Endothelial cell of umbilical vein (primary cell): ENCODE measurements at regions not wholly inside any gene's neighbourhood (a gene's known extent, or its start where the extent isn't known, plus 50 kb on each side); places are given as distances from the start of the nearest gene placed in this dataset.

Experiments used
- EZH2 ChIP-seq: IDR thresholded peaks from 2 replicates; pipeline ENCODE4 v1.6.1; 2012; ENCODE audit warnings: borderline replicate concordance, low read depth, mild to moderate bottlenecking, moderate library complexity, low read length, inconsistent platforms; ENCODE audit not compliant: severe bottlenecking
- FOS ChIP-seq: IDR thresholded peaks from 2 replicates; pipeline ENCODE4 v1.6.1; 2011; ENCODE audit warnings: mild to moderate bottlenecking, low read length, moderate library complexity, borderline replicate concordance; ENCODE audit not compliant: insufficient read depth
- GATA2 ChIP-seq: IDR thresholded peaks from 2 replicates; pipeline ENCODE4 v1.7.0; 2011; ENCODE audit warnings: low read depth, mild to moderate bottlenecking, moderate library complexity, mixed read lengths, low read length; ENCODE audit not compliant: insufficient read length, insufficient read depth
- JUN ChIP-seq: IDR thresholded peaks from 2 replicates; pipeline ENCODE4 v1.6.1; 2011; ENCODE audit warnings: borderline replicate concordance, low read depth; ENCODE audit not compliant: insufficient read length, insufficient read depth
- MYC ChIP-seq: IDR thresholded peaks from one replicate; pipeline ENCODE4 v1.6.1; 2011; ENCODE audit warnings: mild to moderate bottlenecking, low read depth, low read length
- POLR2A ChIP-seq: IDR thresholded peaks from 2 replicates; pipeline ENCODE4 v1.6.1; 2012; ENCODE audit warnings: low read depth, mild to moderate bottlenecking, control low read depth, low read length
- POLR2AphosphoS5 ChIP-seq: IDR thresholded peaks from 2 replicates; pipeline ENCODE4 v1.6.1; 2012; ENCODE audit warnings: low read depth, mild to moderate bottlenecking, control low read depth, low read length, moderate library complexity; ENCODE audit not compliant: insufficient read depth
- TF ChIP-seq, protein P1 (sequence below): IDR thresholded peaks from 2 replicates; pipeline ENCODE4 v1.6.1; 2011; ENCODE audit not compliant: insufficient read depth, insufficient read length
- TF ChIP-seq, protein P2 (sequence below), 2 donors: IDR thresholded peaks; 1 replicate in 1 of 2; 2 replicates in 1 of 2; pipeline ENCODE4 v1.5.1; 2011; ENCODE audit warnings: low read length in 2 of 2, mild to moderate bottlenecking in 2 of 2, moderate library complexity in 2 of 2, control low read depth in 1 of 2, inconsistent platforms in 1 of 2, low read depth in 1 of 2; ENCODE audit not compliant: insufficient read depth in 1 of 2; ENCODE audit errors: extremely low read depth in 1 of 2

DNA sequence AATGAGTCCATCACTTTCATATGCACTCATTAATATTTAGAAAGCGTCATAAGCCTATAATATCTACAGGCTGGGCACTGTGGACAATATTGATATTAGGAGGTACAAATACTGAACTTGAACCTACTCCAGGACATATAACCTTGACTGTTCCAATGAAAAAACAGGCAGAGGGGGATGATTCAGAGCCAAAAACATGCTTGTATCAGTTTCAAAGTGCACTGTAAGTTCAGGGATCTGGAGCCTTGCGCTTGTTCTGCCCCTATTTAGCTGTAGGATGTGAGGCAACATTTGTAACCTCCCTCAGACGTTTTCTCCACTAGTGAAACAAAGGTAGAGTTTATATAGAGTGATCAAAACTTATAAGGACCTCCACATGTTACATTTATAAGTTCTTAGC is 246.1 kb upstream of the GYPC start:
- no peak for TF ChIP-seq JUN
- TF ChIP-seq, protein P1, sequence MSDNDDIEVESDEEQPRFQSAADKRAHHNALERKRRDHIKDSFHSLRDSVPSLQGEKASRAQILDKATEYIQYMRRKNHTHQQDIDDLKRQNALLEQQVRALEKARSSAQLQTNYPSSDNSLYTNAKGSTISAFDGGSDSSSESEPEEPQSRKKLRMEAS: no peak
- TF ChIP-seq, protein P2, sequence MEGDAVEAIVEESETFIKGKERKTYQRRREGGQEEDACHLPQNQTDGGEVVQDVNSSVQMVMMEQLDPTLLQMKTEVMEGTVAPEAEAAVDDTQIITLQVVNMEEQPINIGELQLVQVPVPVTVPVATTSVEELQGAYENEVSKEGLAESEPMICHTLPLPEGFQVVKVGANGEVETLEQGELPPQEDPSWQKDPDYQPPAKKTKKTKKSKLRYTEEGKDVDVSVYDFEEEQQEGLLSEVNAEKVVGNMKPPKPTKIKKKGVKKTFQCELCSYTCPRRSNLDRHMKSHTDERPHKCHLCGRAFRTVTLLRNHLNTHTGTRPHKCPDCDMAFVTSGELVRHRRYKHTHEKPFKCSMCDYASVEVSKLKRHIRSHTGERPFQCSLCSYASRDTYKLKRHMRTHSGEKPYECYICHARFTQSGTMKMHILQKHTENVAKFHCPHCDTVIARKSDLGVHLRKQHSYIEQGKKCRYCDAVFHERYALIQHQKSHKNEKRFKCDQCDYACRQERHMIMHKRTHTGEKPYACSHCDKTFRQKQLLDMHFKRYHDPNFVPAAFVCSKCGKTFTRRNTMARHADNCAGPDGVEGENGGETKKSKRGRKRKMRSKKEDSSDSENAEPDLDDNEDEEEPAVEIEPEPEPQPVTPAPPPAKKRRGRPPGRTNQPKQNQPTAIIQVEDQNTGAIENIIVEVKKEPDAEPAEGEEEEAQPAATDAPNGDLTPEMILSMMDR (IDR thresholded peaks at IDR 0.05; ENCODE audit: extremely low read depth in 1 of 2, insufficient read depth in 1 of 2, low read depth in 1 of 2, low read length in 2 of 2): no peak
- no peak for TF ChIP-seq POLR2A
- no peak for TF ChIP-seq POLR2AphosphoS5
- TF ChIP-seq EZH2: no peak
- no peak for TF ChIP-seq FOS
- no peak for TF ChIP-seq MYC
- TF ChIP-seq GATA2: no peak
